ENCODE measurements at regions not wholly inside any gene's neighbourhood (a gene's known extent, or its start where the extent isn't known, plus 50 kb on each side); places are given as distances from the start of the nearest gene placed in this dataset.
A peak's percentile ranks its signal among the peaks of the same experiment; 100 is the strongest.

DNA sequence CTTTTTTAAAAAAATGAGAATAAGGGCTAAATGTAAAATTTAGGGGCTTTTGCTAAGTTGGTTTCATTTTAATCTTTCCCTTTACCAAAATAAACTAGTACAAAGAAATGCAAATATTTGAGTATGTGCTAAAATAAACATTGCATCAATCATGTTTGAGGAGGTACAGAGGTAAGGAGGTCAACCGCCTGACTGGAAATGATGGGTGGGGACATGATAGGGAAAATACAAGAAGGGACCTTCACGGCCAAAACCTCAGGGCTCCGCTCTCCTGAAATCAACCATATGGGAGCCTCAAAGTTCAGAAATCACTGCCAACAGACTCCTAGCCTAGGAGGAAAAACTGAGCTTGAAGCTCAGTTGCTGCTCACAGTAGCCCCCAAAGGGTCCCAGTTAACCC is 207.6 kb downstream of the AHR start:
- H3K36me3 ChIP-seq (ENCODE audit: control insufficient read depth, insufficient read depth, low read length): no peaks in the 10 kb centered on the region
- ATAC-seq (ENCODE audit: low read depth in 2 of 2) (no peak), DNase-seq (no peak)
- H3K4me3 Mint-ChIP-seq: no peak overlapping the region
- no peaks in the 10 kb centered on the region for H3K4me1 ChIP-seq (ENCODE audit: control insufficient read depth, insufficient read depth, low read length, poor library complexity, severe bottlenecking)
- peaks cover 9% of the 10 kb centered on the region for H3K27me3 Mint-ChIP-seq
- no peaks in the 10 kb centered on the region for H3K27me3 ChIP-seq (ENCODE audit: control insufficient read depth, insufficient read depth, low read length)
- peaks cover 0 to 1% (median 0%) of the 10 kb centered on the region in 7 donors for H3K9me3 Mint-ChIP-seq
- no peaks in the 10 kb centered on the region for H3K4me1 Mint-ChIP-seq
- H3K27ac ChIP-seq (ENCODE audit: insufficient read depth, low read length, poor library complexity, severe bottlenecking): no peak overlapping the region
- H3K9me3 ChIP-seq (ENCODE audit: control insufficient read depth in 2 of 2, low read length in 2 of 2): no peaks in the 10 kb centered on the region
- H3K27ac Mint-ChIP-seq: no peak overlapping the region
- no peak overlapping the region for H3K4me3 ChIP-seq (ENCODE audit: low read depth, low read length)
- no peaks in the 10 kb centered on the region for H3K36me3 Mint-ChIP-seq

- Histone ChIP-seq H3K27ac (ENCODE audit: insufficient read depth, low read length, poor library complexity, severe bottlenecking) (no peak overlapping the region), H3K36me3 (ENCODE audit: control insufficient read depth, insufficient read depth, low read length) (no peaks in the 10 kb centered on the region), H3K9me3 (ENCODE audit: control insufficient read depth in 2 of 2, low read length in 2 of 2) (no peaks in the 10 kb centered on the region), H3K27me3 (ENCODE audit: control insufficient read depth, insufficient read depth, low read length) (no peaks in the 10 kb centered on the region), H3K4me3 (ENCODE audit: low read depth, low read length) (no peak overlapping the region), H3K4me1 (ENCODE audit: control insufficient read depth, insufficient read depth, low read length, poor library complexity, severe bottlenecking) (no peaks in the 10 kb centered on the region)
- H3K4me1 Mint-ChIP-seq: no peaks in the 10 kb centered on the region
- peaks cover 12% of the 10 kb centered on the region for H3K27me3 Mint-ChIP-seq
- no peaks in the 10 kb centered on the region for H3K36me3 Mint-ChIP-seq
- DNase-seq (no peak), ATAC-seq (ENCODE audit: low read depth in 2 of 2) (no peak)
- no peak overlapping the region for H3K27ac Mint-ChIP-seq
- H3K9me3 Mint-ChIP-seq: peaks cover 0 to 1% (median 0%) of the 10 kb centered on the region in 7 donors
- no peak overlapping the region for H3K4me3 Mint-ChIP-seq
Observed at GRCh38 chr7:17506596-17506995, 208.1 kb downstream of the AHR start.

DNA sequence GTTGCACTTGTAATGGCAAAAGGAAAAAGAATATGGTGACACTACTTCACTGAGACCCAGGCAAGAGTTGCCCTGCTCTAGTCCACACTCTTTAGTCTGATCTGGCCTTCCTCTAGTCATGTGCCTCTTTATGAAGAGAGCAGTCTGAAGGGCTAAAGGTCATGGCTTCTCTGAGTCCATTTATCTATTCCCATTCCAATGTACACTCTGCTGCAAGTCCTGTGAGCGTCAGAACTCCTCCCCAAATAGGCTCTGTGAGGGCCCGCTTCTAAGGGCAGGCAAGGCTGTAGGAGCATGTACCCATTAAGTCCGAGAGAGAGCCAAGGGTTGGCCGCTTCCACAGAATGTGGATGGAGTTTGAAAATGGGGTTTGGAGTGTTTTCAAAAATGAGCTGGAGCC is 209.3 kb downstream of the AHR start:
- Mint-ChIP-seq H3K4me1 (no peaks in the 10 kb centered on the region), H3K4me3 (no peak overlapping the region), H3K27ac (no peak overlapping the region), H3K9me3 (peaks cover 0 to 1% (median 0%) of the 10 kb centered on the region in 7 donors), H3K36me3 (no peaks in the 10 kb centered on the region), H3K27me3 (peaks cover 12% of the 10 kb centered on the region)
- Histone ChIP-seq H3K27me3 (ENCODE audit: control insufficient read depth, insufficient read depth, low read length) (no peaks in the 10 kb centered on the region), H3K9me3 (ENCODE audit: control insufficient read depth in 2 of 2, low read length in 2 of 2) (no peaks in the 10 kb centered on the region), H3K4me1 (ENCODE audit: control insufficient read depth, insufficient read depth, low read length, poor library complexity, severe bottlenecking) (no peaks in the 10 kb centered on the region), H3K36me3 (ENCODE audit: control insufficient read depth, insufficient read depth, low read length) (no peaks in the 10 kb centered on the region), H3K4me3 (ENCODE audit: low read depth, low read length) (no peak overlapping the region), H3K27ac (ENCODE audit: insufficient read depth, low read length, poor library complexity, severe bottlenecking) (no peak overlapping the region)
- DNase-seq: no peak
- ATAC-seq (ENCODE audit: low read depth in 2 of 2): no peak

- no peaks in the 10 kb centered on the region for H3K9me3 ChIP-seq (ENCODE audit: control insufficient read depth in 2 of 2, low read length in 2 of 2)
- no peaks in the 10 kb centered on the region for H3K36me3 ChIP-seq (ENCODE audit: control insufficient read depth, insufficient read depth, low read length)
- H3K4me3 ChIP-seq (ENCODE audit: low read depth, low read length): no peak overlapping the region
- Mint-ChIP-seq H3K27me3 (peaks cover 8% of the 10 kb centered on the region), H3K4me3 (no peak overlapping the region), H3K36me3 (no peaks in the 10 kb centered on the region), H3K27ac (no peak overlapping the region), H3K4me1 (no peaks in the 10 kb centered on the region), H3K9me3 (no peaks in the 10 kb centered on the region)
- H3K27ac ChIP-seq (ENCODE audit: insufficient read depth, low read length, poor library complexity, severe bottlenecking): no peak overlapping the region
- peaks cover 2% of the 10 kb centered on the region for H3K27me3 ChIP-seq (ENCODE audit: control insufficient read depth, insufficient read depth, low read length)
- no peak for ATAC-seq (ENCODE audit: low read depth in 2 of 2)
- H3K4me1 ChIP-seq (ENCODE audit: control insufficient read depth, insufficient read depth, low read length, poor library complexity, severe bottlenecking): no peaks in the 10 kb centered on the region
- no peak for DNase-seq
Observed at GRCh38 chr7:17512181-17512675, 213.8 kb downstream of the AHR start.

GRCh38 chr7:17516771-17517170 is 218.3 kb downstream of the AHR start:
- ATAC-seq (ENCODE audit: low read depth in 2 of 2) (no peak), DNase-seq (no peak)
- peaks cover 2% of the 10 kb centered on the region for H3K27me3 ChIP-seq (ENCODE audit: control insufficient read depth, insufficient read depth, low read length)
- H3K4me3 ChIP-seq (ENCODE audit: low read depth, low read length): no peak overlapping the region
- no peaks in the 10 kb centered on the region for H3K27me3 Mint-ChIP-seq
- no peaks in the 10 kb centered on the region for H3K9me3 ChIP-seq (ENCODE audit: control insufficient read depth in 2 of 2, low read length in 2 of 2)
- no peaks in the 10 kb centered on the region for H3K9me3 Mint-ChIP-seq
- H3K4me1 Mint-ChIP-seq: peaks cover 0 to 2% (median 0%) of the 10 kb centered on the region in 4 donors
- no peak overlapping the region for H3K27ac ChIP-seq (ENCODE audit: insufficient read depth, low read length, poor library complexity, severe bottlenecking)
- H3K4me3 Mint-ChIP-seq: no peak overlapping the region
- no peaks in the 10 kb centered on the region for H3K36me3 ChIP-seq (ENCODE audit: control insufficient read depth, insufficient read depth, low read length)
- no peaks in the 10 kb centered on the region for H3K4me1 ChIP-seq (ENCODE audit: control insufficient read depth, insufficient read depth, low read length, poor library complexity, severe bottlenecking)
- H3K27ac Mint-ChIP-seq: no peak overlapping the region
- no peaks in the 10 kb centered on the region for H3K36me3 Mint-ChIP-seq

GRCh38 chr7:17520941-17521340 is 222.5 kb downstream of the AHR start:
- Mint-ChIP-seq H3K27ac (no peak overlapping the region), H3K27me3 (no peaks in the 10 kb centered on the region), H3K36me3 (no peaks in the 10 kb centered on the region), H3K4me1 (peaks cover 0 to 2% (median 0%) of the 10 kb centered on the region in 4 donors), H3K4me3 (no peak overlapping the region), H3K9me3 (no peaks in the 10 kb centered on the region)
- no peak for ATAC-seq (ENCODE audit: low read depth in 2 of 2)
- Histone ChIP-seq H3K36me3 (ENCODE audit: control insufficient read depth, insufficient read depth, low read length) (no peaks in the 10 kb centered on the region), H3K4me3 (ENCODE audit: low read depth, low read length) (no peak overlapping the region), H3K27me3 (ENCODE audit: control insufficient read depth, insufficient read depth, low read length) (no peaks in the 10 kb centered on the region), H3K9me3 (ENCODE audit: control insufficient read depth in 2 of 2, low read length in 2 of 2) (no peaks in the 10 kb centered on the region), H3K27ac (ENCODE audit: insufficient read depth, low read length, poor library complexity, severe bottlenecking) (no peak overlapping the region), H3K4me1 (ENCODE audit: control insufficient read depth, insufficient read depth, low read length, poor library complexity, severe bottlenecking) (no peaks in the 10 kb centered on the region)
- DNase-seq: no peak

DNA sequence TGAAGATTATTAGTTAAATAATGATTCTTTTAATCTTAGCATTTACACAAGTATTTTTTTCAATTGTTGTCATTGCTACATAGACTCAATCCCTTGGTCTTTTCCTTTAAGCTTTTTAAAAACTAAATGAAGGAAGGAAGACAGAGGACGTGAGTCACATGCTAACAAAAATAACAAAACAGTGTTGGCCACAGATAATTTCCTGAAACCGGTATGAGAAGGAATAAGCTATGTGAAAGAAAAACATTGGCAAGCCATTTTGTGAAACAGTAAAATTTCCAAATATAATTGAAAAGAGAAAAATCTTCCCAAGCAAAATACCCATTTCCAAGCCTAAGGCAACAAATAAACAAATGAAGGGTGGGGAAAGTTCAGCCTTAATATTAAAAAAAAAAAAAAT is 223.0 kb downstream of the AHR start:
- no peaks in the 10 kb centered on the region for H3K9me3 Mint-ChIP-seq
- Histone ChIP-seq H3K27ac (ENCODE audit: insufficient read depth, low read length, poor library complexity, severe bottlenecking) (no peak overlapping the region), H3K4me1 (ENCODE audit: control insufficient read depth, insufficient read depth, low read length, poor library complexity, severe bottlenecking) (no peaks in the 10 kb centered on the region), H3K4me3 (ENCODE audit: low read depth, low read length) (no peak overlapping the region), H3K36me3 (ENCODE audit: control insufficient read depth, insufficient read depth, low read length) (no peaks in the 10 kb centered on the region), H3K9me3 (ENCODE audit: control insufficient read depth in 2 of 2, low read length in 2 of 2) (no peaks in the 10 kb centered on the region), H3K27me3 (ENCODE audit: control insufficient read depth, insufficient read depth, low read length) (no peaks in the 10 kb centered on the region)
- peaks cover 0 to 2% (median 0%) of the 10 kb centered on the region in 4 donors for H3K4me1 Mint-ChIP-seq
- H3K36me3 Mint-ChIP-seq: no peaks in the 10 kb centered on the region
- H3K27me3 Mint-ChIP-seq: no peaks in the 10 kb centered on the region
- DNase-seq (no peak), ATAC-seq (ENCODE audit: low read depth in 2 of 2) (no peak)
- H3K4me3 Mint-ChIP-seq: no peak overlapping the region
- no peak overlapping the region for H3K27ac Mint-ChIP-seq

DNA sequence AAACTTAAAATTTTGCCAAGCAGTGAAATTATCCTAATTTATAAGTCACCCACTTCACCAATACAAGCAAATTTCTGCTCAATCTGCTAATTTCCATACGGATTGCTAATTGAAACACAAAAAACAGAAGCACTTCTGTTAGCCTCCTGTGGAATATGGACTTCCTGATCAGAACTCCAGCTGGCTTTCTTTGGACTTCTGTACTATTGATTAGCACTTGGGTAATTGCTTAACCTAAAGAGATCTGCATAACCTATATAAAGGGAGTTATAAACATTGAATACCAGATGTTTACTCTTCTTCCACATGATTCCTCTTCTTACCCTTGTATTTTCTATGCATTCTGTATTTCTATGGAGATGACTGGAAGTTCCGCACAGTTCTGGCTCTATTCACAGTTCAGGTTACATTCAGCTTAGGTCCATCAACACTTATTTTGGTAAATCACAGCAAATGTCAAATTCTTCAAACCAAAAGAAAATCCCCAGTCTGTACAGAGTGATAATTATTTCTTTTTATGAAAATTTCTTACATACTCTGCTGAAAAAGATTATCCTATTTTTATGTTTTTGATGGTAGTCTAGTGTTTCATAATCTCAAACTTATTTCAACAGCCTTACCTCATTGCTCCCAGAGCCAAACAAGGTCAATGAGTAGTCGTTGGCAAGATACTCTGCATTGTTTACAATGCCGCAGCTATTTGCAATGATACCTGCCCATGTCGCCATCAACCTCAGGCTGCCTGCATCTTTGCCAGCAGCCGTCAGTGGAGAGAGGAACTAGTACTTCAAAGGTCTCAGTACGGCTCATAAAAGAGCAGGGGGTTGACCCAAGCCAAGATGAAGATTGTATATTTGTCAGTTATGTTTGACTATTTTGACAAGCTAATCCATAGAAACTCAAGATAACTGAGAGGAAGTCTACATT is 225.6 kb downstream of the AHR start:
- no peak overlapping the region for H3K4me3 ChIP-seq (ENCODE audit: low read depth, low read length)
- H3K27ac ChIP-seq (ENCODE audit: insufficient read depth, low read length, poor library complexity, severe bottlenecking): no peak overlapping the region
- ATAC-seq (ENCODE audit: low read depth in 2 of 2) (no peak), DNase-seq (peak in 1 of 3 donors; percentile 12)
- Mint-ChIP-seq H3K27ac (no peak overlapping the region), H3K36me3 (no peaks in the 10 kb centered on the region), H3K9me3 (no peaks in the 10 kb centered on the region), H3K4me1 (peaks cover 0 to 2% (median 0%) of the 10 kb centered on the region in 4 donors), H3K27me3 (peaks cover 4% of the 10 kb centered on the region), H3K4me3 (no peak overlapping the region)
- no peaks in the 10 kb centered on the region for H3K27me3 ChIP-seq (ENCODE audit: control insufficient read depth, insufficient read depth, low read length)
- no peaks in the 10 kb centered on the region for H3K4me1 ChIP-seq (ENCODE audit: control insufficient read depth, insufficient read depth, low read length, poor library complexity, severe bottlenecking)
- H3K9me3 ChIP-seq (ENCODE audit: control insufficient read depth in 2 of 2, low read length in 2 of 2): no peaks in the 10 kb centered on the region
- H3K36me3 ChIP-seq (ENCODE audit: control insufficient read depth, insufficient read depth, low read length): no peaks in the 10 kb centered on the region
